RWPE1 (cell line): ENCODE measurements at regions not wholly inside any gene's neighbourhood (a gene's known extent, or its start where the extent isn't known, plus 50 kb on each side); places are given as distances from the start of the nearest gene placed in this dataset.

Experiments
- CTCF ChIA-PET: fragments of 350-600 bp; sonication (Branson Sonifier 250); formaldehyde crosslinking; extraction: SDS; loops from one replicate; lab custom pipeline; 2021; lab: Yijun Ruan, JAX
- POLR2A ChIA-PET: fragments of 400-600 bp; formaldehyde crosslinking; extraction: SDS; loops from one replicate; lab custom pipeline; 2020; ENCODE audit warnings: antibody characterized with exemption; ENCODE audit not compliant: low non-redundant PET; lab: Yijun Ruan, JAX
- DNase-seq: peaks from one replicate; pipeline ENCODE4 v3.0.0; 2012; ENCODE audit warnings: low spot score
- H3K27ac ChIP-seq: fragments of 450-650 bp; 2 replicates; pipeline ENCODE4 v1.5.1; 2017
- CTCF ChIP-seq: fragments of 450-650 bp; conservative IDR thresholded peaks from 2 replicates; pipeline ENCODE4 v1.5.1; 2017; ENCODE audit warnings: low read depth, mild to moderate bottlenecking

GRCh38 chr4:180799798-180800197, 1443.4 kb upstream of the TENM3 start:
- POLR2A ChIA-PET, result no interaction called here
- no peak overlapping the region for H3K27ac ChIP-seq
- CTCF ChIA-PET, result interaction anchor here (0.6 kb wide), 1 partner anchor 1074 kb away, joined by 3 read pairs; no protein-coding TSS in a partner anchor
- TF ChIP-seq CTCF, result no peak
- DNase-seq, result no peak

GRCh38 chr4:180805101-180805500, 1438.1 kb upstream of the TENM3 start:
- DNase-seq, result no peak
- no peak overlapping the region for H3K27ac ChIP-seq
- CTCF ChIA-PET, result no interaction called here
- POLR2A ChIA-PET, result no interaction called here
- TF ChIP-seq CTCF, result no peak

- CTCF ChIA-PET, result no interaction called here
Observed at GRCh38 chr4:180808862-180809261, 1434.3 kb upstream of the TENM3 start.

GRCh38 chr4:180809439-180809838, 1433.8 kb upstream of the TENM3 start:
- no peak for DNase-seq
- TF ChIP-seq CTCF, result no peak
- CTCF ChIA-PET, result no interaction called here
- POLR2A ChIA-PET, result no interaction called here
- no peak overlapping the region for H3K27ac ChIP-seq

More at GRCh38 chr4:180808862-180809261, 1434.3 kb upstream of the TENM3 start:
- POLR2A ChIA-PET, result no interaction called here
- TF ChIP-seq CTCF, result no peak
- H3K27ac ChIP-seq, result no peak overlapping the region
- no peak for DNase-seq

GRCh38 chr4:180810581-180810980, 1432.6 kb upstream of the TENM3 start:
- POLR2A ChIA-PET, result no interaction called here
- H3K27ac ChIP-seq, result no peak overlapping the region
- TF ChIP-seq CTCF, result no peak
- CTCF ChIA-PET, result no interaction called here
- no peak for DNase-seq

- CTCF ChIA-PET, result interaction anchor here (0.7 kb wide), 1 partner anchor 803 kb away, joined by 3 read pairs; no protein-coding TSS in a partner anchor
- POLR2A ChIA-PET, result no interaction called here
- no peak for DNase-seq
- TF ChIP-seq CTCF, result no peak
- H3K27ac ChIP-seq, result no peak overlapping the region
Observed at GRCh38 chr4:180811556-180811955, 1431.6 kb upstream of the TENM3 start.

- no peak overlapping the region for H3K27ac ChIP-seq
- DNase-seq, result no peak
- ChIA-PET CTCF (interaction anchor here (0.7 kb wide), 1 partner anchor 16 kb away, joined by 3 read pairs; no protein-coding TSS in a partner anchor), POLR2A (no interaction called here)
- no peak for TF ChIP-seq CTCF
Observed at GRCh38 chr4:180812783-180813182, 1430.4 kb upstream of the TENM3 start.
